Fibroblast of lung (primary cell): ENCODE measurements at regions not wholly inside any gene's neighbourhood (a gene's known extent, or its start where the extent isn't known, plus 50 kb on each side); places are given as distances from the start of the nearest gene placed in this dataset.
A peak's percentile ranks its signal among the peaks of the same experiment; 100 is the strongest.

Experiments used
- CTCF ChIP-seq, 2 donors: IDR thresholded peaks in 1 of 2; conservative IDR thresholded peaks in 1 of 2; 1 replicate in 1 of 2; 2 replicates in 1 of 2; pipeline ENCODE4 v1.5.1; 2011 to 2012; ENCODE audit warnings: low read length in 2 of 2, control low read depth in 1 of 2, inconsistent platforms in 1 of 2, low read depth in 1 of 2, mild to moderate bottlenecking in 1 of 2
- EZH2 ChIP-seq: IDR thresholded peaks from 2 replicates; pipeline ENCODE4 v1.5.1; 2012; ENCODE audit warnings: low read length, control low read depth, mild to moderate bottlenecking; ENCODE audit errors: missing control alignments

GRCh38 chr16:75801307-75801706, 75.0 kb upstream of the CPHXL start:
- TF ChIP-seq CTCF (conservative IDR thresholded peaks at IDR 0.05 in 1 of 2, IDR thresholded peaks at IDR 0.05 in 1 of 2; ENCODE audit: low read depth in 1 of 2, low read length in 2 of 2) (peak in 1 of 2 donors; percentile 8), EZH2 (no peak)
